Stomach (tissue), 4 donors: ENCODE measurements at regions not wholly inside any gene's neighbourhood (a gene's known extent, or its start where the extent isn't known, plus 50 kb on each side); places are given as distances from the start of the nearest gene placed in this dataset.

Experiments used
- EP300 ChIP-seq: sonication (generic); formaldehyde crosslinking; IDR thresholded peaks from one replicate; pipeline ENCODE4 v1.6.1; 2017; ENCODE audit warnings: antibody characterized with exemption
- TF ChIP-seq, protein P1 (sequence below), 7 experiments: fragments of 450-650 bp in 4 of 7; fragments of 200-600 bp in 3 of 7; sonication (generic) in 3 of 7; IDR thresholded peaks; one replicate each; pipeline ENCODE4 v1.5.1; 2016 to 2019; ENCODE audit warnings: antibody characterized with exemption in 7 of 7, control low read depth in 2 of 7, mild to moderate bottlenecking in 1 of 7

DNA sequence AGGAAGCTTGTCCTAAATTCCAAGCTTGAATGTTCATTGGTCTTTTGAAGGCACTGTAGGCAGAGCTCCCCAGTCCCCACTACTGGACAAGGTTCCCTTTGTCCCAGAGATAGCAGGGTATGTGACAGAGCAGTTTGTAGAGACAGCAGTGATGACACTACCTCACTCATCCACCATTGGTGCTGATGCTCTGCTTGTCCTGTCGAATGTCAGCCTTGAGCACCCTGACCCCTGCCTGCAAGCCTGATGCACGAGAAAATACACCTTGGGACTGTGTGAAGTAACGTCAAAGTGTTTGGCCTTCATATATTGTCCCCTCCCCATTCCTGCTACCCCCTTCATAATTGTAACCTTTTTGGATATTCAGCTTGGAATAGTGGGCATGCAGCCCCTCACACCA lies 188.9 kb upstream of the EOLA2 start:
- TF ChIP-seq, protein P1, sequence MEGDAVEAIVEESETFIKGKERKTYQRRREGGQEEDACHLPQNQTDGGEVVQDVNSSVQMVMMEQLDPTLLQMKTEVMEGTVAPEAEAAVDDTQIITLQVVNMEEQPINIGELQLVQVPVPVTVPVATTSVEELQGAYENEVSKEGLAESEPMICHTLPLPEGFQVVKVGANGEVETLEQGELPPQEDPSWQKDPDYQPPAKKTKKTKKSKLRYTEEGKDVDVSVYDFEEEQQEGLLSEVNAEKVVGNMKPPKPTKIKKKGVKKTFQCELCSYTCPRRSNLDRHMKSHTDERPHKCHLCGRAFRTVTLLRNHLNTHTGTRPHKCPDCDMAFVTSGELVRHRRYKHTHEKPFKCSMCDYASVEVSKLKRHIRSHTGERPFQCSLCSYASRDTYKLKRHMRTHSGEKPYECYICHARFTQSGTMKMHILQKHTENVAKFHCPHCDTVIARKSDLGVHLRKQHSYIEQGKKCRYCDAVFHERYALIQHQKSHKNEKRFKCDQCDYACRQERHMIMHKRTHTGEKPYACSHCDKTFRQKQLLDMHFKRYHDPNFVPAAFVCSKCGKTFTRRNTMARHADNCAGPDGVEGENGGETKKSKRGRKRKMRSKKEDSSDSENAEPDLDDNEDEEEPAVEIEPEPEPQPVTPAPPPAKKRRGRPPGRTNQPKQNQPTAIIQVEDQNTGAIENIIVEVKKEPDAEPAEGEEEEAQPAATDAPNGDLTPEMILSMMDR (IDR thresholded peaks at IDR 0.05), result no peak
- TF ChIP-seq EP300, result no peak
